ENCODE measurements at regions not wholly inside any gene's neighbourhood (a gene's known extent, or its start where the extent isn't known, plus 50 kb on each side); places are given as distances from the start of the nearest gene placed in this dataset.

- TF ChIP-seq POLR2A (IDR thresholded peaks at IDR 0.05) (no peak), CTCF (IDR thresholded peaks at IDR 0.05) (no peak)
Measured at GRCh38 chr4:60194214-60194613, 1005.9 kb upstream of the ADGRL3 start.

All from tibial nerve (tissue), 3 donors.